GM13977 (cell line): ENCODE measurements at regions not wholly inside any gene's neighbourhood (a gene's known extent, or its start where the extent isn't known, plus 50 kb on each side); places are given as distances from the start of the nearest gene placed in this dataset.
"Not testable (repeated sequence)": the region's sequence is repeated elsewhere in the genome, so short reads cannot be mapped to it uniquely, and the experiment has no call there.

Experiments
- DNase-seq: peaks from one replicate; pipeline ENCODE4 v3.0.0; 2012; ENCODE audit warnings: low spot score
- in situ Hi-C: fragments of 300-500 bp; cut with MboI; formaldehyde crosslinking; loops from one replicate; pipeline ENCODE4 v1.12.0; 2022; ENCODE audit warnings: low sequenced_read_pairs, low pct_unique_long_range_greater_than_20kb, mixed read lengths, inconsistent platforms; ENCODE audit not compliant: unreplicated experiment
- TF ChIP-seq, protein P1 (sequence below): IDR thresholded peaks from 2 replicates; pipeline ENCODE4 v1.5.1; 2012; ENCODE audit warnings: mild to moderate bottlenecking, control low read depth; ENCODE audit not compliant: insufficient read depth; ENCODE audit errors: extremely low read depth, missing control alignments

DNA sequence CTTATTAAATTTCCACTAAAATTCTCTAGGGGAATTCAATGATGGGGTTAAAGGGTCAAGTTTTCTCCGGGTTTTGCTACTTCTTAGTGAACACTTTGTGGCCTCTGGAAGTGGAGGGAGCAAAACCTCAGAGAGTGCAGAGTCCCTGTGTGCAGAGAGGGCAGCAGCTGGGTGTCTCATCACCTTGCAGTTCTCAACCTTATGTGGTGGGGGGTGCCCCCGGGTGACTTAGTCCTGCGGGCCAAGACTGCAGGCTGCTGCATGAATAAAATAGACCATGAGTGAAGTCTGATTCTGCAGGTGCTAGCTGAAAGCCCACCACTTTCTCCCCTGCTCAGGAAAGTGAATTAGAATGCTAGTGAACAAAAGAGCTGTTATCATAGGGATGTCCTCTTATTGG is 191.6 kb downstream of the DLEU7 start:
- TF ChIP-seq, protein P1, sequence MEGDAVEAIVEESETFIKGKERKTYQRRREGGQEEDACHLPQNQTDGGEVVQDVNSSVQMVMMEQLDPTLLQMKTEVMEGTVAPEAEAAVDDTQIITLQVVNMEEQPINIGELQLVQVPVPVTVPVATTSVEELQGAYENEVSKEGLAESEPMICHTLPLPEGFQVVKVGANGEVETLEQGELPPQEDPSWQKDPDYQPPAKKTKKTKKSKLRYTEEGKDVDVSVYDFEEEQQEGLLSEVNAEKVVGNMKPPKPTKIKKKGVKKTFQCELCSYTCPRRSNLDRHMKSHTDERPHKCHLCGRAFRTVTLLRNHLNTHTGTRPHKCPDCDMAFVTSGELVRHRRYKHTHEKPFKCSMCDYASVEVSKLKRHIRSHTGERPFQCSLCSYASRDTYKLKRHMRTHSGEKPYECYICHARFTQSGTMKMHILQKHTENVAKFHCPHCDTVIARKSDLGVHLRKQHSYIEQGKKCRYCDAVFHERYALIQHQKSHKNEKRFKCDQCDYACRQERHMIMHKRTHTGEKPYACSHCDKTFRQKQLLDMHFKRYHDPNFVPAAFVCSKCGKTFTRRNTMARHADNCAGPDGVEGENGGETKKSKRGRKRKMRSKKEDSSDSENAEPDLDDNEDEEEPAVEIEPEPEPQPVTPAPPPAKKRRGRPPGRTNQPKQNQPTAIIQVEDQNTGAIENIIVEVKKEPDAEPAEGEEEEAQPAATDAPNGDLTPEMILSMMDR: no peak
- in situ Hi-C loops: no loop called here
- DNase-seq: no peak

DNA sequence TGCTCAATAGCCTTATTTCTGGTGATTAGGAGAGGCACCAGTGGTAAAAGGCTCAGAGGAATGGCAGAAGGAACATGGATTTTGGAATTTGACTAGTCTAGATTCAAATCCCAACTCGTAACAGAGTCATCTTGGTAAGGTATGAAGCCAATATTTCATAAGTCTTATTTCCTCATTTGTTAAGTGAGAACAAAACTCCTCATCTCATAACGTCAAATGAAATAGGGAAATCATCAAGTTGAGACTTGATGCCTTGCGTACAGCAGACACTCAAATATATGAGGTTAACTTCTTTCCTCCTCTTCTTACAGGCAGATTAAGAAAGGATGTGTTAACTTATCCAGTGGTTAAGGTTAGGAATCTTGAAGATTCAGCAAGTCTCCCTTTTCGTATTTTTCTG is 189.2 kb downstream of the DLEU7 start:
- in situ Hi-C loops: no loop called here
- TF ChIP-seq, protein P1: no peak
- no peak for DNase-seq

DNA sequence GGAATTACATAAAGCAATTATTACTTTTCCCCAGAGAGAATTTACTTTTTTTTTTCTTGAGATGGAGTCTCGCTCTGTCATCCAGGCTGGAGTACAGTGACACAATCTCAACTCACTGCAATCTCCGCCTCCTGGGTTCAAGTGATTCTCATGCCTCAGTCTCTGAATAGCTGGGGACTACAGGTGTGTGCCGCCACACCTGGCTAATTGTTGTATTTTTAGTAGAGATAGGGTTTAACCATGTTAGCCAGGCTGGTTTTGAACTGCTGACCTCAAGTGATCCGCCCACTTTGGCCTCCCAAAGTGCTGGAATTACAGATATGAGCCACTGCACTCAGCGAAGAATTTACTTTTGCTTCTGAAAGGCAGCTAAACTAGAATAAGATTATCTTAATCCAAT is 181.6 kb downstream of the DLEU7 start:
- in situ Hi-C loops, DNase-seq: not testable (repeated sequence)

DNA sequence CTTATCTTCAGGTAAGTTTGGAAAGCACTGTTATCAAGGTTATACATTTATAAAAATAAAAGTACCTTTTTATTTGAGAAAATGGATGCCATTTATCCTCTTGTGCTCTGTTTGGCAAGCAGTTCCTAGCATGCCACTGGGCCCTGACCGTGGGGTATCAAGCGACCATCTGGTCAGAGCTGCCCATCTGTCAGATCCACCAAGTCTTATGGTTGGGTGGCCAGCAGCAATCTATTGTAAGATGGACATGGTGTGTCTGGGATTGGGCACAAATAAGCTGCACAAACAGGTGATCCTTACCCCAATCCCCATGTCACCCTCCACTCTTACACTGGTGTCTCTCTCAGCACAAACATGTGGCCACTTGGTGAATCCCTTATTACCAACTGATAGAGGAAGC is 178.5 kb downstream of the DLEU7 start:
- in situ Hi-C loops: no loop called here
- DNase-seq: no peak
- TF ChIP-seq, protein P1: no peak

DNA sequence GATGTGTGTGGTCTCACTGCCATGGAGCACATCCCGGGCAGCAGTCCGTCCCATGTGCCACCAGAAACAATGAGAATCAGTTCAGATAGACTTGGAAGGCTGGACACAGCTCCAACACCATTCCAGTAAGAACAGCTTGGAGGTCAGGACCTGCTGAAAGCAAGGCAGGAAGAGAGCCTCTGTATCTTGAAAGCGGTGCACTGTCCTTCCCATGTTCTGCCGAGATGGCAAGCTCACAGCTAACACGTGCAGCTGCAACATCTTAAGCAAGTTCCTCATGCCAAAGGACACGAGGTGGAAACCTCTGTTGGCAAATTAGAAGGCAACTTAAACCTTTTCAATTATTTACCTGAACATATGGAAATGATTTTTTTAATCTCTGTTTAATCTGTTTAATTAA is 175.4 kb downstream of the DLEU7 start:
- TF ChIP-seq, protein P1: no peak
- in situ Hi-C loops: no loop called here
- DNase-seq: no peak

DNA sequence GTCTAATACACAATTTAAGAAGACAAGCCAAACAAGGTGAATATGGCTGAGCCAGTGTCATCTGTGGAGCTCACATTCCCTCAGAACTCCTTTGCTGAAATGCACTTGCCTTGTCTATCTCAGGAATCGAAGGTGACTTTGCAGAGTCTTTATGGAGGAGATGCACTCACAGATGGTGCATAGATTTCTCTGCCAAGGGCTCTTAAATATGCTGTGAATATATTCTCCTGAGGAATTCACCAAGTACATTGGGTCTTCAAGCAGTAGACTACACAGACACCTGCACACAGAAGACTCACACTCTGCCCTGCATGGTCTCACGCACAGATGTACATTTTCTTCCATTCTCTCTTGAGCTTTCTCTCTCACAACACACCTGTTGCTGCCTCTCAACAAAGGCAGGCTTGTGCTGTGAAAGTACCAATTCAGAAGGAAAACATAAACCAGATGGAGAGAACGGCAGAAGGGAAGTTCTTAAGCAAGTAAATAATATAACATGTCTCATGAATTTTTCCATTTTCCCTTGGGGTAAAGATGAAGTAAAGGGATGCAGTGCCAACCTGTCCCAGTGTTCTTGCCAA is 174.7 kb downstream of the DLEU7 start:
- TF ChIP-seq, protein P1: no peak
- in situ Hi-C loops: no loop called here
- DNase-seq: no peak

DNA sequence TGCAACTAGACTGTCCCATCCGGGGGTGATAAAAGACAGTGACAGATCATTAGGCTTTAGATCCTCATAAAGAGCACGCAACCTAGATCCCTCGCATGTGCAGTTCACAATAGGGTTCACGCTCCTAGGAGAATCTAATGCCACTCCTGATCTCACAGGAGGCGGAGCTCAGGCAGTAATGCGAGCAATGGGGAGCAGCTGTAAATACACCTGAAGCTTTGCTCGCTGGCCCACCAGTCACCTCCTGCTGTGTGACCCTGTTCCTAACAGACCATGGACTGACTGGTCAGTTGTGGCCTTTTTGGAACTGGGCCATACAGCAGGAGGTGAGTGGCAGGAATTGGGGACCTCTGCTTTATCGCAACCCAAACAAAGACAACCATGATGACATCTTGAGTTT is 173.2 kb downstream of the DLEU7 start:
- TF ChIP-seq, protein P1: no peak
- DNase-seq: no peak
- in situ Hi-C loops: no loop called here
